ENCODE measurements at regions not wholly inside any gene's neighbourhood (a gene's known extent, or its start where the extent isn't known, plus 50 kb on each side); places are given as distances from the start of the nearest gene placed in this dataset.
A peak's percentile ranks its signal among the peaks of the same experiment; 100 is the strongest.

- DNase-seq (ENCODE audit: extremely low read depth, low read depth) = no peak
- peak; percentile 44 for TF ChIP-seq CTCF (IDR thresholded peaks at IDR 0.05; ENCODE audit: low read depth, low read length)
Measured at GRCh38 chr2:17171446-17172049, 346.7 kb downstream of the RAD51AP2 start.

- no peak for DNase-seq (ENCODE audit: extremely low read depth, low read depth)
- no peak for TF ChIP-seq CTCF (IDR thresholded peaks at IDR 0.05; ENCODE audit: low read depth, low read length)
Measured at GRCh38 chr2:17166506-17166905, 351.7 kb downstream of the RAD51AP2 start.

- no peak for TF ChIP-seq CTCF (IDR thresholded peaks at IDR 0.05; ENCODE audit: low read depth, low read length)
Measured at GRCh38 chr2:17164550-17164949, 353.7 kb downstream of the RAD51AP2 start.

GRCh38 chr2:17163638-17164037 is 354.6 kb downstream of the RAD51AP2 start:
- no peak for TF ChIP-seq CTCF (IDR thresholded peaks at IDR 0.05; ENCODE audit: low read depth, low read length)
- DNase-seq (ENCODE audit: extremely low read depth, low read depth) = no peak

More at GRCh38 chr2:17164550-17164949, 353.7 kb downstream of the RAD51AP2 start:
- DNase-seq (ENCODE audit: extremely low read depth, low read depth) = no peak

- TF ChIP-seq CTCF (IDR thresholded peaks at IDR 0.05; ENCODE audit: low read depth, low read length) = no peak
- no peak for DNase-seq (ENCODE audit: extremely low read depth, low read depth)
Measured at GRCh38 chr2:17162713-17163112, 355.5 kb downstream of the RAD51AP2 start.

- TF ChIP-seq CTCF (IDR thresholded peaks at IDR 0.05; ENCODE audit: low read depth, low read length) = no peak
Measured at GRCh38 chr2:17160594-17160993, 357.6 kb downstream of the RAD51AP2 start.

GRCh38 chr2:17156086-17156485 is 362.2 kb downstream of the RAD51AP2 start:
- no peak for DNase-seq (ENCODE audit: extremely low read depth, low read depth)
- TF ChIP-seq CTCF (IDR thresholded peaks at IDR 0.05; ENCODE audit: low read depth, low read length) = no peak

More at GRCh38 chr2:17160594-17160993, 357.6 kb downstream of the RAD51AP2 start:
- DNase-seq (ENCODE audit: extremely low read depth, low read depth) = no peak

Data from AG09319 (cell line).